Peyer's patch (tissue), 4 donors: ENCODE measurements at regions not wholly inside any gene's neighbourhood (a gene's known extent, or its start where the extent isn't known, plus 50 kb on each side); places are given as distances from the start of the nearest gene placed in this dataset.

Experiments
- CTCF ChIP-seq, 6 experiments: fragments of 450-650 bp in 4 of 6; fragments of 200-600 bp in 2 of 6; sonication (generic) in 1 of 6; IDR thresholded peaks; one replicate each; pipeline ENCODE4 v1.5.1; 2017 to 2019; ENCODE audit warnings: antibody characterized with exemption in 6 of 6, mild to moderate bottlenecking in 3 of 6, moderate library complexity in 1 of 6
- POLR2A ChIP-seq, 2 donors: fragments of 450-650 bp; IDR thresholded peaks; one replicate each; pipeline ENCODE4 v1.5.1; 2017; ENCODE audit warnings: antibody characterized with exemption in 2 of 2, mild to moderate bottlenecking in 2 of 2, moderate library complexity in 2 of 2

- TF ChIP-seq POLR2A (IDR thresholded peaks at IDR 0.05) (no peak), CTCF (IDR thresholded peaks at IDR 0.05) (no peak)
These were observed 403.2 kb downstream of the SAMD5 start for GRCh38 chr6:147911686-147912085.
